ENCODE measurements at regions not wholly inside any gene's neighbourhood (a gene's known extent, or its start where the extent isn't known, plus 50 kb on each side); places are given as distances from the start of the nearest gene placed in this dataset.

DNA sequence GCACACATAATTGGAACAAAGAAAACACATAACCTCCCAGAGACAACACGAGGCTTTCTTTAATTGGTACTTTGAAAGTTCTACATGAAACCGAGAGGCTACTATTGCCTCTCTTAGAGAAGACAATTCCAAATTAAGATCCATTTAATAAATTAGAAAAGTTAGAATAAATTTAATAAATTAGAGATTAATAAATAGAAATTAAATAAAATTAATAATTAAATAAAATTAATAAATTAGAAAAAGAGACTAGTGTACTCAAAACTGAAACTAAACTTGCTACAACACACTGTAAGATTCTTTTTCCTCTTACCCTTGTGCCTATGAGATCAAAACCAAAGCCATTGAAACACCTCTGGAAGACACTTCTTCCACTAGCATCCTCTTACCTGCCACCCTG is 199.0 kb downstream of the URB2 start:
- no peak for DNase-seq

DNA sequence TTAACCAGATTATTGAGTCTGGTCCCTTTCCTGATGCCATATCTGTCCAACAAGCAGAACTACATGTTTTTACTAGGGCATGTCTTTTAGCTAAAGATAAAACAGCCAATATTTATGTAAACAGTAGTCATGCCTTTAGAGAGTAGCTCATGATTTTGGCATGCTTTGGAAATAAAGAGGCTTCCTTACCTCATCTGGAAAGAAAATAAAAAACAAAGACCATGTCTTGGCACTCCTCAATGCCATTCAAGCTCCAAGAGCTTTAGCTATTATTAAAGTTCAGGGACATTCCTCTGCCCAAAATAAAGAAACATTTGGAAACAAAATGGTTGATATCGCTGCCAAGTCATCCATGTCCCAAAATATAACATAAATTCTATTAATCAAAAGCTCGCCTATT is 202.4 kb downstream of the URB2 start:
- no peak for DNase-seq

DNA sequence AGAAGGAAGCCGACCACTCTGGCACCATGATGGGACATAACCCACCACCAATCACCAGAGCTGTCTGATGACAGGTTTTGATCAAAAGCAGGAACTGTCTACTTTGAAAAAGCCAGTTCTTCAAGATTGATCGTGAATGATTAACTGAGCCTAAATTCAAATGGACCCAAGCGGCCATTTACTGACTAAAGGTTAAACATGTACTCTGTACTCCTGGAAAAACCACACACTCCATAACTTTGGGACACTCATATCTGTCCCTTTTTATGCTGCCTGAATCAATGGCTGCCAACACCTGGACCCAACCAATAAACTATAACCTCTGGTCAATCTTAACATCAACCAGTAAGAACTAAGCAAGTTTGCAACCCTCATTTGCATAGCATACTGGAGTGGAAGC is 206.6 kb downstream of the URB2 start:
- DNase-seq: no peak

DNA sequence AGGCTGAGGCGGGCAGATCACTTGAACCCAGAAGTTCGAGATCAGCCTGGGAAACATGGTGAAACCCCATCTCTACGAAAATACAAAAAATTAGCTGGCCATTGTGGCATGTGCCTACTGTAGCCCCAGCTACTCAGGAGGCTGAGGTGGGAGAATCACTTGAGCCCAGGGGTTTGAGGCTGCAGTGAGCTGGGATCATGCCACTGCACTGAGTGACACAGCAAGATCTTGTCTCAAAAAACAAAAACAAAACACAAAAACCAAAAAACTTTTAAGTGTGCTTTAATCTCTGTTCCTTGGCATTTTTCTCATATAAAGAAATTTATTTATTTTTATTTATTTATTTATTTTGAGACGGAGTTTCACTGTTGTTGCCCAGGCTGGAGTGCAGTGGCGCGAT is 208.2 kb downstream of the URB2 start:
- DNase-seq: no peak

- no peak for DNase-seq
These were observed 209.2 kb downstream of the URB2 start for GRCh38 chr1:229835226-229835625.

DNA sequence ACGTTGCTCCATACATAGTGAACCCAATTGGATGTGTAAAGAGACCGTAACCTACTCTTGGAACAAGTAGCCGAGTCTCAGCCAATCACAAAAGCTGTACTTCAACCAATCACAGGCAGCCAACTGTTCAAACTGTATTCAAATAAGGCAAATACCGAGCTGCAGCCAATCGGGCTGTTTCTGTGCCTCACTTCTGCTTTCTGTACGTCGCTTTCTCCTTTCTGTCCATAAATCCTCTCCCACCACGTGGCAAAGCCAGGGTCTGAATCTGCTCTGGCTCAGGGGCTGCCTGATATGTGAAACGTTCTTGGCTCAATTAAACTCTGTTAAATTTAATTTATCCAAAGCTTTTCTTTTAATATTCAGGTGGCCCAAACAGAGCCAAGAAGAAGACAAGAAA is 210.3 kb downstream of the URB2 start:
- no peak for DNase-seq

DNA sequence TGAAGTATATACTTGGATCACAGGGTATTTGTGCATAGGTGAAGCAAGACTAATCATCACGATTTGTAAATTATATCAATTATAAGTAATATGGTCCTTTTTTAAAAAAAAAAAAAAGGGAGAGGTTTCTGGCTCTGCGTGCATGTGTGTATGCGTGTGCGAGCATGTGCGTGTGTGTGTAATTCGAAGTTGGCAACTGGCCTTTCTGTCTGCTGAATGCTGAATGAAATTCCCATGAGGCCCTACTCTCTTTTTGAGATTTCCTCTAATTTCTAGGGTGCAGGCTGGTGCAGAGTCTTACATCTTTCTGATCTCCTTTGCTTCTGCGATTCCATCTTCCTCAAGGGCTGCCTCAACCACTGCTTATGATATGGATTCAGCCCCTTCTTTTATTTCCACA is 212.2 kb downstream of the URB2 start:
- no peak for DNase-seq

DNA sequence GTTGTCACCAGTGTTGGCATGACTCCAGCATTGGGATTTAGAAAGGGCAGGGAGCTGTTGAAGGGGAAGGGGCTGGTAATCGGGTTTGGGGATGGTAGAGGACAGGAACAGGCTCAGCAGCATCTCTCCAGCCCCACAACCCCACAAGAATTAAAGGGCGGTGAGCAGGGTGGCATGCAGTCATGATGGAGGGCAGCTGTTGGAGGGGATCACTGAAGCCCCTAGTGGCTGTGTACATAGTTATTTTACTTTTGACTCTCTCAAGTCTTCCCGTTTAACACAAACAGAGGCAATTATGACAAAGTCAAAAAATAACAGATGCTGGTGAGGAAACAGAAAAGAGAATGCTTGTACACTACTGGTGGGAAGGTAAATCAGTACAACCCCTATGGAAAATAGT is 213.8 kb downstream of the URB2 start:
- no peak for DNase-seq

- no peak for DNase-seq
These were observed 215.2 kb downstream of the URB2 start for GRCh38 chr1:229841230-229841629.

DNA sequence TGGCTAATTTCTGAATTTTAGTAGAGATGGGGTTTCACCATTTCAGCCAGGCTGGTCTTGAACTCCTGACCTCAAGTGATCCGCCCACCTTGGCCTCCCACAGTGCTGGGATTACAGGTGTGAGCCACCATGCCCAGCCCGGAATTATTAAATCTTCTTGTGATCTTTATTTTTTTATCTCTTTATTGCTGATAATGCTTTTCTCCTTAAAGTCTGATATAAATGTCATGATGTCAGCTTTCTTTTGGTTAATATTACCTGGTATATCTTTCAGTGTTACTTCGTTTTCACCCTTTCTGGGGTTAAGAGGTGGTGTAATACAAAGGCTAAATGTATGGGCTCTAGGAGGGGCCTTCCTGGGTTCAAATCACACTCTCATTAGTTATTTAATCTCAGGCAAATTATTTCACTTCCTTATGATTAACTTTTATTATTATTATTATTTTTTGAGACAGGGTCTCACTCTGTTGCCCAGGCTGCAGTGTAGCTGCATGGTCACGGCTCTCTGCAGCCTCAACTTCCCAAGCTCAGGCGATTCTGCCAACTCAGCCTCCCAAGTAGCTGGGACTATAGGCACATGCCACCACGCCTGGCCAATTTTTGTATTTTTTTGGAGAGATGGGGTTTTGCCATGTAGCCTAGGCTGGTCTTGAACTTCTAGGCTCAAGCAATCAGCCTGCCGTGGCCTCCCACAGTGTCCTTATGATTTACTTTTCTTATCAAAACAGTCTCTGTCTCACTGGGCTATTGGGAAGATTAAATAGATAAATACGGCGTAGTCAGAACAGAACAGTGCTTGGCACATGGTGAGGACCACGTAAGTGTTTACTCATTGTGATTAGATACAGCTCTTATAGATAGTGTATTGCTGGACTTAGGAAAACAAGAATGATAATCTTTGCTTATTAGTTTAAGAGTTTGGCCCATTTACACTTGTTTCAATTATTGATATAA is 216.5 kb downstream of the URB2 start:
- DNase-seq: no peak

- DNase-seq: no peak
These were observed 217.7 kb downstream of the URB2 start for GRCh38 chr1:229843627-229844238.

- no peak for DNase-seq
These were observed 218.6 kb downstream of the URB2 start for GRCh38 chr1:229844675-229845074.

DNA sequence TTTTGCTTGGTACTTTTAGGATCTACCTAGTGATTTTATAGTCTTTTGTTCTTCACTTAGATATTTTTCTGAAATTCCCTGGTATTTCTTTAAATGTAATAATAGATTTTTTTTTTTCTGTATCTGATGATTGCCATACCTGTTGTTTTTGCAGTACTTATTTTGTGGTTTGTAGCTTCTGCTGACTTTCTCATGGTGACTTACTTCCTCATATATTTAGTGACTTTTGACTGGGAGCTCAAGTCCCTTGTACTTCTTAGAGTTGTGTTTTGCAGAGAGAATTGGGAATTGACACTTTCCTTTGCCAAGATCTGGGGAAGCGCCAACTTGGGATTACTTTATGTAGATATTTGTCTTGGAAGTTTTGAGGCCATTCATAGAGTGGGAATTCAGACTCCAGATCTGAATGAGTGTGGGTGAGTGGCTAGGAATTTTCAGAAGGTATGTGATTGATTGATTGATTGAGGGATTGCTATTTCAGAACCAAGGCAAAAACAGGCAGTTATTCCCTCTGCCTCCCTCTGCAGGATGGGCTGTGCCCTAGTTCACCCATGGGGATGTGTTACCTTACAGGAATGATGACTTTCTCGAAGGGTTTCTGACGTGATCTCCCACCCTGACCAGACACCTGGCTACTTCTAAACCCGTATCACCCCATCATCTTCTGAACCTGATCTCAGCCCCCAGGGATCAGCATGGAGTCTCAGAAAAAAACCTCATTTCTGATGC is 219.5 kb downstream of the URB2 start:
- DNase-seq: no peak

GRCh38 chr1:229846351-229846750 is 220.3 kb downstream of the URB2 start:
- no peak for DNase-seq

DNA sequence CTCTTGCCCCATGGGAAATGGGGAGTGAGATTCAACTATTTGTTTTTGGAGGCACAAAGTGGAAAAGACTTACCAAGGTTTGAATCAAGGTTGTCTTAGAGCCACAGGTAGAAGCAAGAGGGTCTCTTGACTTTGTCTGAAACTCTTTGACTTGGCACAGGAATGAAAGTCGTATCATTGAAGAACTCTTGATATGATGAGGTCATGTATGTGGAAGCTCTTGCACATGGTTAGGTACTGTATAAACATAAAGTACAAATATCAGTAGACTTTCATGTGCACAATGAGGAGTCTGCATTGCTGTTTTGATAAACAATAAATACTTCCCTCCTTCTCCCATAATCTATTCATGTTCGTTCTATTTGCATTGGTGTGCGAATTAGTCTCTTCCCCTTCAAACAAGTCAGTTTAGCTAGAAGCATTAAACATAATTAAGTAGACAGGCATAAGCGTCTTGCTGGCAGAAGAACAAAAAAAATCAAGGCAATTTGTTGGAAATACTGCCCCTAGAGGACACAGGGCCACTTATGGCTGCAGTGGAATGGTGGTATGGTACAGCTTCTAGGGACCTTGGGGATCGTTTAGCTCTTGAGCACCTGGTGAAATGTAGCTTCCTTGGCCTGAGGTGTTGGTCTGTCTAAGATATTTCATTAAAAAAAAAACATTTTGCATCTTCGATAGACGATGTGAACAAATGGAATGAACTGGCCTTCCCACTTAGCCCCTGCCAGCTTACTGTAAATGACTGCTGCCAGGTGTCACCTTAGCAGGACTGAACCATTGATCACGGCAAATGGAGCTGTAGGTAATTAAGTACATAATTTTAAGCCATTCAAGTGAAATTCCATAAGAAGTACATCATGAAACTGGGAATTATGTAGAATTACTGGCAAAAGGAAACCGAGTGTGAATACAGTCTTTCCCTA is 218.0 kb upstream of the GALNT2 start:
- peak; percentile 46 for DNase-seq

DNA sequence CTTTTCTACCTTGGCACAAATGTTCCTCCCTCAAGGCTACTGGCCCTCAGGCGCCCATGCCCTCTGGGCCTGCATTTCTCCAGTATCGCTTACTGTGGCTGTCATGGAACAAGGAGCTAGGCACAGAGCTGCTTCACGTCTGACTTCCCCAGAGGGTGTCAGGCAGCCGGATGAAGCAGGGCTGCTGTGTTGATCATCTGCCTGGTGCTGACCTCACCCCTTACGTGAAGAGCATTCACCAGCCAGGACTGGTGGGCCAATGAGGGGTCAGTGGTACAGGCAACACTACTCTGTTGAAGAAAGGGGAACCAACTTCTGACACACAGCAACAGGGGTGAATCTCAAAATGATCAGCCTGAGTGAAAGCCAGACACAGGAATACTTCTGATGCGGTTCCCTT is 215.5 kb upstream of the GALNT2 start:
- DNase-seq: no peak

DNA sequence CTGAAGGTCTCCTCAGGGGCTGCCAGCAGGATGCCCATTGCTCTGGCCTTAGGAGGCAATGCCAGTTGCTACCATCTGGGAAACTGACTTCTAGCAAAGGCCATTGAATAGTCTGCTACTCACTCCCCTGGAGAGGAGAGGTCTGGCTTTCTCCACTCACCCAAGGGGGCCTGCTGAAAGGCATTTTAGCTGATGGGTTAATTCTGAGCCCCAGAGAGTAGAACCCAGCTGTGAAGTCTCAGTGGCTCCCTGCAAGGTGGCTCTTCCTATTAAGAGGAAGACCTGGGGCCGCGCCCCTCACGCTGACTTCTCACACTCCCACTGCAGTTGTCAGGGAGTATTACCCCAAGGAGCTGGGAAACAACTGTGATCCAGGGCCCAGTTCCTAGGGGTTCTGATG is 213.3 kb upstream of the GALNT2 start:
- DNase-seq: no peak

GRCh38 chr1:229854620-229855019 is 212.4 kb upstream of the GALNT2 start:
- DNase-seq: no peak

GRCh38 chr1:229856009-229856650 is 210.9 kb upstream of the GALNT2 start:
- DNase-seq: no peak

DNA sequence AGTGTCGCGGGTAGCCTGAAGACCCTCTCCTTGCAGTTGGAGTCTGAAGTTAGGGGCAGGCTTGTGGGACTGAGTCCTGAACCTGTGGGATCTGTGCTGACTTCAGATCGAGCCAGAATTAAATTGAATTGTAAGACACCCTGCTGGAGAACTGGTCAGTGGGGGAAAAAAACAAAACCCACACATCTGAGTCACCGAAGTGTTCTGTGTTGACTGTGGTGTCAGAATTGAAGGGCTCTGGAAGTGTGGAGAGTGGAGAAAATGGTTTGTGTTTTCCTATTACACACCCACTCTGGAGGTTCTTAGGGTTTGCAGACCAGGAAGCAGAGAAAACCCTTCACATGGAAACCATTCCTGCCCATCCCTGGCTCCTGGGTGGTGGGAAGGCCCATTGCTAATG is 209.5 kb upstream of the GALNT2 start:
- no peak for DNase-seq

DNA sequence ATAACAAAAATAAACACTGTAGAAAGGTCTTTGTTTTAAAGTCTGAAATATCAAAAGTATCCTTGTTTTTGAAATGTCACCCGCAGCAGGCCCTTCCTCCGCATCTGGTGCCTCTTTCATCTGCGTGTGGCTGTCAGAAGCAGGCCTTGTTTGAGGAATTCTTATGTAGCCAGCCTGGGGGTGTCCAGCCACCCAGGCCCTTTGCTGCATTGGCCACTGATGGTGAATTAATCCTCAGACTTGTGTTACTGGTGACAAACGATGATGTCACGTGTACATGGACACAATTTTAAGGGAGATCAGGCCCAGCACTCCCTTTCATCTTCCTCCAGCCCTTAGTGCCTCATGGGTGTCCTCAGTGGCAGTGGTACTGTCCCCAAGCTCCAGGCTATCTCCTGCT is 208.0 kb upstream of the GALNT2 start:
- DNase-seq: no peak

DNA sequence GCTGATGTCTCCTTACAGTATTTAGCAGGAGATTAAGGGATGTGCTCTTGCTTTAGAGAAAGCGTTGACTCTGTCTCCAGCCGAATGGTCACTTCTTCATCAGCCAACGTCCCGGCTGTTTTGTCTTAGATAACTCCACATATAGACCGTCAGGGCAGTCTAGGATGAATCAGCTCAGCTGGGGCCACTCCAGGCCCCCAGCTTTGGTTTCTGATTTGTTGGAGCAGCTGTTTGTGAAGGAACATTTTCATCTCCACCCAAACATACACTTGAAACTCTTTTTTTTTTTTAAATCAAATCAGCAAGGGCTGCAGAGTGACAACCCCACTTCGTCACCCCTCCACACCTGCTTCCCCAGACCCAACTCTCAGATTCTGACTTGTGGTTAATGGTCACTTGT is 206.1 kb upstream of the GALNT2 start:
- no peak for DNase-seq
